ENCODE measurements at regions not wholly inside any gene's neighbourhood (a gene's known extent, or its start where the extent isn't known, plus 50 kb on each side); places are given as distances from the start of the nearest gene placed in this dataset.

- ChIA-PET SMC1A (ENCODE audit: uncharacterized antibody, unreplicated experiment) (interaction anchor here (1.2 kb wide), 1 partner anchor 12 kb away, joined by 4 read pairs; no protein-coding TSS in a partner anchor), RAD21 (ENCODE audit: unreplicated experiment) (no interaction called here), CTCF (interaction anchor here (0.8 kb wide), 1 partner anchor 11 kb away, joined by 3 read pairs; no protein-coding TSS in a partner anchor), POLR2A (no interaction called here)
- no peaks in the 10 kb centered on the region; the same call in 2 of the 3 replicates for H3K9me3 ChIP-seq (replicated peaks; ENCODE audit: control insufficient read depth, insufficient read depth, low read length)
- intact Hi-C loops (cut with micrococcal nuclease; ENCODE audit: unreplicated experiment) = no loop called here
- no TSS peak for BruUV-seq (replicated peaks)
- H3K4me1 ChIP-seq (ENCODE audit: control insufficient read depth, insufficient read depth, low read length) = no peaks in the 10 kb centered on the region
- H3K27me3 ChIP-seq (replicated peaks in 1 of 2; ENCODE audit: control insufficient read depth in 2 of 2, insufficient read depth in 2 of 2, low read length in 1 of 2) = no peaks in the 10 kb centered on the region; a peak in 1 of 4 replicates
- H3K4me2 ChIP-seq (ENCODE audit: control insufficient read depth, insufficient read depth) = no peak overlapping the region
- DNase-seq (ENCODE audit: low read depth, low spot score) (no peak), FAIRE-seq (no peak), ATAC-seq (no peak)
- no peaks in the 10 kb centered on the region for H3K36me3 ChIP-seq (ENCODE audit: control insufficient read depth in 2 of 2, insufficient read depth in 2 of 2, low read length in 1 of 2)
- no peak overlapping the region for H2AFZ ChIP-seq (ENCODE audit: control insufficient read depth, low read depth, low read length)
- no peak for TF ChIP-seq SIX5 (IDR thresholded peaks at IDR 0.05; ENCODE audit: low read depth, low read length, severe bottlenecking)
- TF ChIP-seq EGR1 (IDR thresholded peaks at IDR 0.05; ENCODE audit: borderline replicate concordance in 1 of 2, low read depth in 2 of 2, low read length in 2 of 2) = no peak
- TF ChIP-seq POLR2AphosphoS5 (IDR thresholded peaks at IDR 0.05; ENCODE audit: low read length) = no peak
- TF ChIP-seq ZNF207 (IDR thresholded peaks at IDR 0.05; ENCODE audit: borderline replicate concordance) = no peak
- no peak for TF ChIP-seq NFYB (IDR thresholded peaks at IDR 0.05; ENCODE audit: insufficient read depth, low read depth, low read length)
- no peak for TF ChIP-seq NFYA (IDR thresholded peaks at IDR 0.05; ENCODE audit: borderline replicate concordance, low read depth, low read length)
- no peaks in the 10 kb centered on the region for H4K20me1 ChIP-seq (ENCODE audit: control insufficient read depth, insufficient read depth)
- 23% methylated on average over 15 of the region's 15 CpGs for WGBS (ENCODE audit: insufficient coverage, insufficient replicate concordance, low lambda C conversion rate, missing lambda C conversion rate)
- H3K4me3 ChIP-seq = no peak overlapping the region
- H3K79me2 ChIP-seq (ENCODE audit: control insufficient read depth, insufficient read depth, low read length) = no peaks in the 10 kb centered on the region
- H3K9ac ChIP-seq (ENCODE audit: control insufficient read depth, insufficient read depth, low read length) = no peak overlapping the region
- no peak overlapping the region for H3K27ac ChIP-seq (ENCODE audit: control insufficient read depth, insufficient read depth)
- in situ Hi-C loops (cut with MboI) = no loop called here
Measured at GRCh38 chr16:86243571-86244154, 266.7 kb upstream of the FOXF1 start.

DNA sequence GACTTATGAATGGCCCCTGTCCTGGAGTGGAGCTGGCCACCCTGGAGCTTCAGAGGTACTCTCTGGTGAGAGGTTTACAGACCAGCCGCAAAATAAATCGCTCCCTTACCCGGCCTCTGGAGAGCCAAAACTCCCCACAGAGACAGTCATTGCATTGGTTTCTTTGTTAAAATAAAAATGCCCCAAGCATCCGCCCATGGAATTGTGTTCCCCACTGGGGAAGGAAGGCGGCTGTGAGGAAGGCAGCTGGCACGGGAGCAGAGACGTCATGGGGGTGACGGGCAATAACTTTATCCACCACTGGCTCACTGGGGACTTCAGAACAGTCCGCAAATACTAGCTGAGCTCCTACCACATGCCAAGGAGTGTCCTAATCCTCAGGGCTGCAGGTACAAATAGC lies 266.2 kb upstream of the FOXF1 start:
- ChIA-PET SMC1A (ENCODE audit: uncharacterized antibody, unreplicated experiment) (interaction anchor here (1.2 kb wide), 1 partner anchor 12 kb away, joined by 4 read pairs; no protein-coding TSS in a partner anchor), CTCF (interaction anchor here (0.8 kb wide), 1 partner anchor 11 kb away, joined by 3 read pairs; no protein-coding TSS in a partner anchor), POLR2A (no interaction called here), RAD21 (ENCODE audit: unreplicated experiment) (no interaction called here)
- WGBS (ENCODE audit: insufficient coverage, insufficient replicate concordance, low lambda C conversion rate, missing lambda C conversion rate) = 49% methylated on average over 9 of the region's 9 CpGs
- no TSS peak for BruUV-seq (replicated peaks)
- H3K4me1 ChIP-seq (ENCODE audit: control insufficient read depth, insufficient read depth, low read length) = no peaks in the 10 kb centered on the region
- H3K9ac ChIP-seq (ENCODE audit: control insufficient read depth, insufficient read depth, low read length) = no peak overlapping the region
- no peaks in the 10 kb centered on the region for H3K79me2 ChIP-seq (ENCODE audit: control insufficient read depth, insufficient read depth, low read length)
- no peak overlapping the region for H3K4me2 ChIP-seq (ENCODE audit: control insufficient read depth, insufficient read depth)
- H3K4me3 ChIP-seq = no peak overlapping the region
- H2AFZ ChIP-seq (ENCODE audit: control insufficient read depth, low read depth, low read length) = no peak overlapping the region
- DNase-seq (ENCODE audit: low read depth, low spot score) (no peak), ATAC-seq (no peak), FAIRE-seq (no peak)
- H3K36me3 ChIP-seq (ENCODE audit: control insufficient read depth in 2 of 2, insufficient read depth in 2 of 2, low read length in 1 of 2) = no peaks in the 10 kb centered on the region
- H4K20me1 ChIP-seq (ENCODE audit: control insufficient read depth, insufficient read depth) = no peaks in the 10 kb centered on the region
- H3K9me3 ChIP-seq (replicated peaks; ENCODE audit: control insufficient read depth, insufficient read depth, low read length) = no peaks in the 10 kb centered on the region; the same call in 2 of the 3 replicates
- in situ Hi-C loops (cut with MboI) = no loop called here
- no peak overlapping the region for H3K27ac ChIP-seq (ENCODE audit: control insufficient read depth, insufficient read depth)
- no peaks in the 10 kb centered on the region; a peak in 1 of 4 replicates for H3K27me3 ChIP-seq (replicated peaks in 1 of 2; ENCODE audit: control insufficient read depth in 2 of 2, insufficient read depth in 2 of 2, low read length in 1 of 2)
- intact Hi-C loops (cut with micrococcal nuclease; ENCODE audit: unreplicated experiment) = no loop called here
- TF ChIP-seq BRCA1 (IDR thresholded peaks at IDR 0.05; ENCODE audit: low read depth, low read length) = no peak
- no peak for TF ChIP-seq PML (IDR thresholded peaks at IDR 0.05; ENCODE audit: low read length)

Measured in GM12878 (cell line).